ENCODE measurements at regions not wholly inside any gene's neighbourhood (a gene's known extent, or its start where the extent isn't known, plus 50 kb on each side); places are given as distances from the start of the nearest gene placed in this dataset.
"Not testable (repeated sequence)": the region's sequence is repeated elsewhere in the genome, so short reads cannot be mapped to it uniquely, and the experiment has no call there.

DNA sequence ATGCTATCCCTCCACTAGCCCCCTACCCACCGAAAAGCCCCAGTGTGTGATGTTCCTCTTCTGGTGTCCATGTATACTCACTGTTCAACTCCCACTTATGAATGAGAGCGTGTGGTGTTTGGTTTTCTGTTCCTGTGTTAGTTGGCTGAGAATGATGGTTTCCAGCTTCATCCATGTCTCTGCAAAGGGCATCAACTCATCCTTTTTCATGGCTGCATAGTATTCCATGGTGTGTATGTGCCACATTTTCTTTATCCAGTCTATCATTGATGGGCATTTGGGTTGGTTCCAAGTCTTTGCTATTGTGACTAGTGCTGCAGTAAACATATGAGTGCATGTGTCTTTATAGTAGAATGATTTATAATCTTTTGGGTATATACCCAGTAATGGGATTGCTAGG is 599.3 kb upstream of the B3GAT1 start:
- H3K36me3 ChIP-seq (ENCODE audit: control insufficient read depth in 2 of 2, insufficient read depth in 1 of 2, low read length in 2 of 2); H3K4me3 ChIP-seq (ENCODE audit: low read depth, low read length); H3K27ac ChIP-seq (ENCODE audit: extremely low read depth, low read depth, low read length); H3K9me3 ChIP-seq (ENCODE audit: control insufficient read depth, insufficient read depth, low read depth, low read length); H3K4me1 ChIP-seq (ENCODE audit: control insufficient read depth, insufficient read depth, low read length); CTCF ChIA-PET; POLR2A ChIA-PET: not testable (repeated sequence)
- TF ChIP-seq ZNF146 (tag by site-specific recombination; IDR thresholded peaks at IDR 0.05): peak; percentile 98

DNA sequence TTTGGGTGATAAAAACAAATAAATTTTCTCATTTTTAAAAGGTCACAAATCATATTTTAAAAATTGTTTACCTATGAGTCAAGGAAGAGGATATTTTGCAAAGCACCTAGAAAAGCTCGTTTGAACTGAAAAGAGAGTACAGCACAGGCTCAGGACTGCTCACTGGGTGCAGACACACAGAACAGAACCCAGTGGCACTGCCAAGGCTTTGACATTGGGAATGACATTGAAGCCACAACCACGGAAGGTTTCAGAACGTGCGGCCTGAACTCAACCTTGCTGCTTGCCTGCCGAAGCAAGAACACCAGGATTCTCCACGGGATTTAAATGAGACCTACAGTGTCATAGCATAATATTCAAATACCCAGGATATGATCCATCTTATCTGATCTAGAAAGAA is 597.1 kb upstream of the B3GAT1 start:
- Histone ChIP-seq H3K4me3 (ENCODE audit: low read depth, low read length) (no peak overlapping the region), H3K4me1 (ENCODE audit: control insufficient read depth, insufficient read depth, low read length) (no peaks in the 10 kb centered on the region), H3K36me3 (ENCODE audit: control insufficient read depth in 2 of 2, insufficient read depth in 1 of 2, low read length in 2 of 2) (no peaks in the 10 kb centered on the region), H3K27ac (ENCODE audit: extremely low read depth, low read depth, low read length) (no peak overlapping the region), H3K9me3 (ENCODE audit: control insufficient read depth, insufficient read depth, low read depth, low read length) (no peaks in the 10 kb centered on the region)
- TF ChIP-seq ZNF404 (tag by site-specific recombination; IDR thresholded peaks at IDR 0.05) (no peak), ZNF555 (tag by site-specific recombination; conservative IDR thresholded peaks at IDR 0.05) (no peak), ZNF76 (tag by site-specific recombination; IDR thresholded peaks at IDR 0.05; ENCODE audit: borderline replicate concordance, low read depth) (no peak), ZNF266 (tag by site-specific recombination; IDR thresholded peaks at IDR 0.05; ENCODE audit: low read depth) (no peak), SCRT1 (tag by site-specific recombination; IDR thresholded peaks at IDR 0.05; ENCODE audit: borderline replicate concordance) (no peak), ZNF626 (tag by site-specific recombination; IDR thresholded peaks at IDR 0.05) (no peak), ZNF398 (tag by site-specific recombination; IDR thresholded peaks at IDR 0.05) (no peak), SP3 (tag by site-specific recombination; IDR thresholded peaks at IDR 0.05) (no peak), ZNF629 (tag by site-specific recombination; IDR thresholded peaks at IDR 0.05) (no peak), SP2 (tag by site-specific recombination; IDR thresholded peaks at IDR 0.05) (no peak)
- CTCF ChIA-PET: no interaction called here
- POLR2A ChIA-PET: no interaction called here

DNA sequence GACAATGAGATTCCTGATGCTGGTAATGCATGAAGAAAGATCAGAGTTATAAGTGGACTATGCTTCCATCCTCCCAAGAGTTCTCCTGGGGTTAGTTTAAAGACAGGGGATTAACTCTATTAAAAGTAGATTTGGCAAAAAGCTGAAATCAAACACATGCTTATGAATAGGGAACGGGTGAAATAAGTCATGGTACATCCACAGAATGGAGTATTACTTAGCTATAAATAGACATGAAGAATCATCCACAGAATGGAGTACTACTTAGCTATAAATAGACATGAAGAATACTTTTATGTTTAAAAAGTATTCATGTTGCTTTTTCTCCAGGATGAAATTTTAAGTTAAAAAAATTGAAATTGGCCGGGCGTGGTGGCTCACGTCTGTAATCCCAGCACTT is 596.4 kb upstream of the B3GAT1 start:
- ChIA-PET POLR2A (no interaction called here), CTCF (interaction anchor here (0.7 to 1.2 kb wide), 3 partner anchors 9 to 17 kb away, joined by 3 to 7 read pairs (median 7); no protein-coding TSS in a partner anchor)
- H3K36me3 ChIP-seq (ENCODE audit: control insufficient read depth in 2 of 2, insufficient read depth in 1 of 2, low read length in 2 of 2): no peaks in the 10 kb centered on the region
- H3K4me1 ChIP-seq (ENCODE audit: control insufficient read depth, insufficient read depth, low read length): no peaks in the 10 kb centered on the region
- H3K4me3 ChIP-seq (ENCODE audit: low read depth, low read length): no peak overlapping the region
- H3K27ac ChIP-seq (ENCODE audit: extremely low read depth, low read depth, low read length): no peak overlapping the region
- no peaks in the 10 kb centered on the region for H3K9me3 ChIP-seq (ENCODE audit: control insufficient read depth, insufficient read depth, low read depth, low read length)
- TF ChIP-seq ZNF555 (tag by site-specific recombination; conservative IDR thresholded peaks at IDR 0.05) (no peak), ZNF202 (tag by site-specific recombination; IDR thresholded peaks at IDR 0.05; ENCODE audit: borderline replicate concordance) (no peak), OSR2 (tag by site-specific recombination; IDR thresholded peaks at IDR 0.05) (no peak), RBAK (tag by site-specific recombination; IDR thresholded peaks at IDR 0.05) (no peak), ZBTB1 (tag by site-specific recombination; IDR thresholded peaks at IDR 0.05) (no peak), ZNF2 (tag by site-specific recombination; IDR thresholded peaks at IDR 0.05) (no peak), ZBTB48 (tag by site-specific recombination; IDR thresholded peaks at IDR 0.05) (no peak), ZFHX2 (tag by site-specific recombination; conservative IDR thresholded peaks at IDR 0.05) (no peak), ZNF473 (tag by site-specific recombination; IDR thresholded peaks at IDR 0.05) (no peak), PRDM2 (tag by site-specific recombination; IDR thresholded peaks at IDR 0.05; ENCODE audit: borderline replicate concordance) (no peak), ZNF37A (tag by site-specific recombination; IDR thresholded peaks at IDR 0.05) (no peak), ZNF777 (tag by site-specific recombination; IDR thresholded peaks at IDR 0.05; ENCODE audit: borderline replicate concordance) (no peak), ZNF624 (tag by site-specific recombination; IDR thresholded peaks at IDR 0.05) (no peak), ZNF112 (tag by site-specific recombination; IDR thresholded peaks at IDR 0.05) (no peak), ZNF324 (tag by site-specific recombination; IDR thresholded peaks at IDR 0.05) (no peak), ZIC2 (tag by site-specific recombination; IDR thresholded peaks at IDR 0.05) (no peak), ZNF830 (tag by site-specific recombination; IDR thresholded peaks at IDR 0.05; ENCODE audit: low read depth) (no peak), ZNF155 (tag by site-specific recombination; IDR thresholded peaks at IDR 0.05) (no peak)

Data from HEK293 (cell line).